ENCODE measurements at regions not wholly inside any gene's neighbourhood (a gene's known extent, or its start where the extent isn't known, plus 50 kb on each side); places are given as distances from the start of the nearest gene placed in this dataset.

DNA sequence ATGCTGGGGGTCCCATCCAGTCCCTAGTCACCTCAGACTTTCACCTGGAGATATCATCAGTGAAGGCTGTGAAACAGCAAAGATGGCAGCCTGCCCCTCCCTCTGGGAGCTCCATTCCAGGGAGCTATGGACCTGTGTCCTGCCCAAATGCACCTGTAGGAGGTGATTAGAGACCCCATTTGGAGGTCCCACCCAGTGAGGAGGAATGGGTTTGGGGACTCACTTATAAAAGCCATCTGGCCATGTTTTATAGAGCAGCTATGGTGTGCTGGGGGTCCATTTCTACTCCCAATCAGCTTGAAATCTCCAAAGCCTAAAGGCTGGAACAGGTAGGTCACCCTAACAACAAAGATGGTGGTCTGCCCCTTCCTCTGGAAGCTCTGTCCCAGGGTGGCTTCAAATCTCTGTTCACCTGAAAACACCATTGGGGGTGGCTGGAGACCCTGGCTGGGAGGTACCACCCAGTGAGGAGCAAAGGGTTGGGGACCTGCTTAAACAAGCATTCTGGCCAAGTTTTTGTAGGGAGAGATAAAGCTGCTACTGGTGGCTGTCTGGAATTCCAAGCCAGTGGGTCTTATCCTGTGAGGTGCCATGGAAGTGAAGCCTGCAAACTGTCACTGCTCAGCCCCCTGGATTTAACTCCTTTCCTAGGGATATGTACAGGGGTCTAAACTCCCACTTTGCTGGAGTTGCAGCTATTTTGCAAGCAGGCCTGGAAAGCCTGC lies 182.3 kb downstream of the RASSF9 start:
- TF ChIP-seq MYC (IDR thresholded peaks at IDR 0.05; ENCODE audit: low read depth, low read length) (no peak), MAX (IDR thresholded peaks at IDR 0.05; ENCODE audit: low read depth, low read length) (no peak), POLR2A (IDR thresholded peaks at IDR 0.05; ENCODE audit: extremely low read depth, insufficient read length) (no peak)
- TF ChIP-seq, protein P1, sequence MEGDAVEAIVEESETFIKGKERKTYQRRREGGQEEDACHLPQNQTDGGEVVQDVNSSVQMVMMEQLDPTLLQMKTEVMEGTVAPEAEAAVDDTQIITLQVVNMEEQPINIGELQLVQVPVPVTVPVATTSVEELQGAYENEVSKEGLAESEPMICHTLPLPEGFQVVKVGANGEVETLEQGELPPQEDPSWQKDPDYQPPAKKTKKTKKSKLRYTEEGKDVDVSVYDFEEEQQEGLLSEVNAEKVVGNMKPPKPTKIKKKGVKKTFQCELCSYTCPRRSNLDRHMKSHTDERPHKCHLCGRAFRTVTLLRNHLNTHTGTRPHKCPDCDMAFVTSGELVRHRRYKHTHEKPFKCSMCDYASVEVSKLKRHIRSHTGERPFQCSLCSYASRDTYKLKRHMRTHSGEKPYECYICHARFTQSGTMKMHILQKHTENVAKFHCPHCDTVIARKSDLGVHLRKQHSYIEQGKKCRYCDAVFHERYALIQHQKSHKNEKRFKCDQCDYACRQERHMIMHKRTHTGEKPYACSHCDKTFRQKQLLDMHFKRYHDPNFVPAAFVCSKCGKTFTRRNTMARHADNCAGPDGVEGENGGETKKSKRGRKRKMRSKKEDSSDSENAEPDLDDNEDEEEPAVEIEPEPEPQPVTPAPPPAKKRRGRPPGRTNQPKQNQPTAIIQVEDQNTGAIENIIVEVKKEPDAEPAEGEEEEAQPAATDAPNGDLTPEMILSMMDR (IDR thresholded peaks at IDR 0.05; ENCODE audit: low read depth, low read length), result no peak
- DNase-seq (ENCODE audit: low read depth), result no peak
- H3K4me3 ChIP-seq (ENCODE audit: low read depth, low read length), result no peak overlapping the region

DNA sequence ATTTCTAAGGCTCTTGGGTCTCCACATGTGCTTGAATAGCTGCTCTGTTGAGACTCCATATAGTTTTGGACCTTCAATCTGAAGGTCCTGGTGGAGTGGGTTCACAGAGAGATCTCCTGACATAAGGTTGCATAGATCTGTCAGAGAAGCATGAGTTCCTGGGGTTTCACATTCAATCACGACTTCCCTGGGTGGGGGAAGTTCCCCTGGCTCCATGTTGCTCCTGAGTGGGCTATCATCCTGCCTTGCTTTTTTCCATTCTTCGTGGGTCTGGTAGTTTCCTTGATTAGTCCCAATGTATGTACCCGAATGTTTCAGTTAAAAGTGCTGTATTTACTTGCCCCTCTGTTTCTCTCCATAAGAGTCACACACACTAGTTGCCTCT lies 181.8 kb downstream of the RASSF9 start:
- no peak for DNase-seq (ENCODE audit: low read depth)
- TF ChIP-seq, protein P1 (IDR thresholded peaks at IDR 0.05; ENCODE audit: low read depth, low read length), result no peak
- no peak for TF ChIP-seq MYC (IDR thresholded peaks at IDR 0.05; ENCODE audit: low read depth, low read length)
- TF ChIP-seq MAX (IDR thresholded peaks at IDR 0.05; ENCODE audit: low read depth, low read length), result no peak
- TF ChIP-seq POLR2A (IDR thresholded peaks at IDR 0.05; ENCODE audit: extremely low read depth, insufficient read length), result no peak
- no peak overlapping the region for H3K4me3 ChIP-seq (ENCODE audit: low read depth, low read length)

- no peak for DNase-seq (ENCODE audit: low read depth)
- no peak overlapping the region for H3K4me3 ChIP-seq (ENCODE audit: low read depth, low read length)
- TF ChIP-seq, protein P1 (IDR thresholded peaks at IDR 0.05; ENCODE audit: low read depth, low read length), result no peak
- TF ChIP-seq MYC (IDR thresholded peaks at IDR 0.05; ENCODE audit: low read depth, low read length) (no peak), POLR2A (IDR thresholded peaks at IDR 0.05; ENCODE audit: extremely low read depth, insufficient read length) (no peak), MAX (IDR thresholded peaks at IDR 0.05; ENCODE audit: low read depth, low read length) (no peak)
These were observed 179.6 kb downstream of the RASSF9 start for GRCh38 chr12:85656561-85656960.

- H3K4me3 ChIP-seq (ENCODE audit: low read depth, low read length), result no peak overlapping the region
- TF ChIP-seq, protein P1 (IDR thresholded peaks at IDR 0.05; ENCODE audit: low read depth, low read length), result no peak
- TF ChIP-seq MYC (IDR thresholded peaks at IDR 0.05; ENCODE audit: low read depth, low read length) (no peak), MAX (IDR thresholded peaks at IDR 0.05; ENCODE audit: low read depth, low read length) (no peak), POLR2A (IDR thresholded peaks at IDR 0.05; ENCODE audit: extremely low read depth, insufficient read length) (no peak)
- no peak for DNase-seq (ENCODE audit: low read depth)
These were observed 179.0 kb downstream of the RASSF9 start for GRCh38 chr12:85657251-85657650.

GRCh38 chr12:85657836-85658630 lies 178.2 kb downstream of the RASSF9 start:
- DNase-seq (ENCODE audit: low read depth), result peak; percentile 5
- TF ChIP-seq POLR2A (IDR thresholded peaks at IDR 0.05; ENCODE audit: extremely low read depth, insufficient read length) (no peak), MYC (IDR thresholded peaks at IDR 0.05; ENCODE audit: low read depth, low read length) (no peak), MAX (IDR thresholded peaks at IDR 0.05; ENCODE audit: low read depth, low read length) (no peak)
- TF ChIP-seq, protein P1 (IDR thresholded peaks at IDR 0.05; ENCODE audit: low read depth, low read length), result no peak
- H3K4me3 ChIP-seq (ENCODE audit: low read depth, low read length), result no peak overlapping the region
